ENCODE measurements at regions not wholly inside any gene's neighbourhood (a gene's known extent, or its start where the extent isn't known, plus 50 kb on each side); places are given as distances from the start of the nearest gene placed in this dataset.

DNA sequence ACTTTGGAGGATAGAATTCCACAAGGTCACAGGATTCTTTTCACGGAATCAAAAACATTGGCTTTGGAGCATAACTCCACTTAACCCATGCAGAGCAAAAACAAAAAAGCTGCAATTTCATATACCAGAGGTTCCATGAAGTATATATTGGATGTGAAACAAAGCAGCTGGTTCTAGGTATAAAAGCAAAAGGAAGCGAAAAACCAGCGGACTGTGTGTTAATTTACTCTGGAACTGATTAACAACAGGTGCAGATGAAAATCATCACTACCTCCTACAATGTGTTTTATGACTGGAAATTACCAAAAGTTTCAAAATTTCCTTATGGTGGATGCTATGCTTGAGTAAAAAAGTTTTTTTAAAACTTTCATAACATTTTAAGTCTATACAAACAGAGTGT lies 54.4 kb upstream of the LINC00305 start:
- H3K4me3 Mint-ChIP-seq: no peak overlapping the region
- no peaks in the 10 kb centered on the region for H3K36me3 Mint-ChIP-seq
- H3K27ac Mint-ChIP-seq: no peak overlapping the region
- no peaks in the 10 kb centered on the region for H3K9me3 Mint-ChIP-seq
- peaks cover 4% of the 10 kb centered on the region for H3K27me3 Mint-ChIP-seq
- H3K4me1 Mint-ChIP-seq: peaks cover 10% of the 10 kb centered on the region
- no peak for DNase-seq

DNA sequence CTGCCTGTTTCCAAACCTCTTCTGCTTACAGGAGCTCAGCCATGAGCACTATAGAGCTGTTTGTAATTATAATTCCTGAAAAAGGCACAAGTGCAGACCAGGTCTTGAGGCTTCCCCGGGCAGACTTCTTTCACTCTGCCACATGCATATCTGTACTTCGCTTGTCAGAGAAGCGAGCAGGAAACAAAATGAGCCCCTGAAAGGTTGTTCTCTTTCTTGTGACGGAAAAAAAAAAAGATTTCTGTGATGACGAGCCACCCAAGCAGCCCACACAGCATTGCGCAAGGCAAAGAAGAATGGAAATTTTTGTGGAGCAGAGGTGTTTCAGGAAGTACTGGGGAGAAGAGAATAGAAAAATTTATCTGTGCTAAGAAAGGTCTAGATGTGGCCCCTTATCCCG lies 54.0 kb upstream of the LINC00305 start:
- Mint-ChIP-seq H3K36me3 (no peaks in the 10 kb centered on the region), H3K27me3 (peaks cover 4% of the 10 kb centered on the region), H3K9me3 (no peaks in the 10 kb centered on the region), H3K4me1 (peaks cover 5% of the 10 kb centered on the region), H3K4me3 (no peak overlapping the region), H3K27ac (no peak overlapping the region)
- DNase-seq: no peak

DNA sequence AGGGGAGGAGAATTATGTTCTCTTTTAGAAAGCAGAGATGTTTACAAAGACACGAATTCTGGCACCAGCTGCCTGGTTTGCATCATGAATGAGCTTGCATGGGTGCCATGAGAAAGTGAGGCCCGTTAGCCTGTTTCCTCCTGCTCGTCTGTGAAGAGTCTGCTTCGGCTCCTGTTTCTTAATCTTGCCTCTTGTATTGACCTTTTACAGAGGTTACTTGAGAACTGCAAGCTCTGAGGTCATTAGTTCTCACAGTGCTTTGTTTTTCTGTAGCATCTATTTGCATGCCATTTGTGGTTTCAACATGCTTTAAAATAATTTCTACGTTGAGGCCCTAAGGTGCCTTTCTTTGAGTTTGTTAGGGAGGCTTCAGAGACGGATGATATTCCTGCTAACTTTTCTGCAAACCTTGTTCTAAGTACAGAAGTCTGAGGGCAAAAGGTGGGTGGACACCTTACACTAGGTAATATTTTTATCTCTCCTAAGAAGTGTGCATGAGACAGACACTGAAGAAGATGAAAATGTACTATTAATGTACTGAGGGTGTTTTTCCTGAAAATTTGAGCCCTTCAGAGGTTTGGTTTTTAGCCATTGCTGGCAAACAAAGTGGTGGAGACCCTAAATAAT lies 53.4 kb upstream of the LINC00305 start:
- Mint-ChIP-seq H3K27me3 (peaks cover 4% of the 10 kb centered on the region), H3K4me3 (no peak overlapping the region), H3K36me3 (no peaks in the 10 kb centered on the region), H3K9me3 (no peaks in the 10 kb centered on the region), H3K4me1 (peaks cover 3% of the 10 kb centered on the region), H3K27ac (no peak overlapping the region)
- no peak for DNase-seq

DNA sequence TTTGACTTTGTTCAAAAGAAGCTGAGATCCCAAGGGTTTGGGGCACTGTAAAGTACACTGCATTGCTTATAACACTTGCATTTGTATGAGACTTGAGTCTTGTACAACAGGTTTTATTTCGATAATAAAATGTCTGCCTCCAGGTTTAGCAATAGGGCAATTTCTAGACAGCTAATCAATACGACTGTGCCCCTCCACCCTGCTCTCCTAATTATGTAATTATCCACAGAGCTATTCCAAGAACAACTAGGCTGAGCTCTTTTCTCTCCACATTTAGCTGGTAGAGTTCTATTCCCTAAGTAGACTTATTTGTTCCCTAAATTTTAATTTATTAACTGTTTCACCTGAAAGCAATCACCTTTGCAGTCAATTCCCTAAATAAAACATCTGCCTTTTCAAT lies 52.9 kb upstream of the LINC00305 start:
- DNase-seq: no peak
- Mint-ChIP-seq H3K4me1 (peaks cover 3% of the 10 kb centered on the region), H3K4me3 (no peak overlapping the region), H3K27me3 (peaks cover 4% of the 10 kb centered on the region), H3K27ac (no peak overlapping the region), H3K36me3 (no peaks in the 10 kb centered on the region), H3K9me3 (no peaks in the 10 kb centered on the region)

DNA sequence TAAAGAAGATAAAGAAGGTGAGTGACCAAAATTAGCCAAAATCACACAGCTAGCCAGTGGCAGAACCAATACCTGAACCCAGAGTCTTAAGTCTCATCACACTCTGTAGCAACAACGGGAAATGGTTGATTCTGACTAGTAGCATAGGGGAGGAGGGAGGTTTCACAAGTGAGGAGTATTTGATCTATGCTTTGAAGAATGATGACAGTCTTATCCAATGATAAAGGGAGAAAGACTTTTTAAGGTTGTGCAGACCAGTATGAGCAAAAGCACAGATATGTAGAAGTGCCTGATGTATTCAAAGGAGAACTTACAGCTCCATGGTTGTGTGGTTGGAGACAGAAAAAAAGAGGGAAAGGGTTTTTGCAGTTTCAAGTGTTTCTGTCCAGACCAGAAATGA lies 50.7 kb upstream of the LINC00305 start:
- Mint-ChIP-seq H3K27me3 (peaks cover 5% of the 10 kb centered on the region), H3K9me3 (no peaks in the 10 kb centered on the region), H3K4me1 (peaks cover 3% of the 10 kb centered on the region)

More for the DNA sequence above, 50.7 kb upstream of the LINC00305 start:
- H3K27ac Mint-ChIP-seq: no peak overlapping the region
- no peak for DNase-seq
- H3K4me3 Mint-ChIP-seq: no peak overlapping the region
- H3K36me3 Mint-ChIP-seq: no peaks in the 10 kb centered on the region
